A673 (cell line): ENCODE measurements at regions not wholly inside any gene's neighbourhood (a gene's known extent, or its start where the extent isn't known, plus 50 kb on each side); places are given as distances from the start of the nearest gene placed in this dataset.

Experiments used
- EZH2 ChIP-seq: fragments of 200-600 bp; sonication (generic); IDR thresholded peaks from 2 replicates; pipeline ENCODE4 v1.6.1; 2017; ENCODE audit warnings: borderline replicate concordance, low read depth, mild to moderate bottlenecking, mixed read lengths, antibody characterized with exemption, low read length; ENCODE audit not compliant: poor library complexity, severe bottlenecking
- TF ChIP-seq, protein P1 (sequence below): fragments of 300-800, 200-600 bp; sonication (generic); conservative IDR thresholded peaks from 2 replicates; pipeline ENCODE4 v1.5.1; 2017; ENCODE audit warnings: low read depth, mild to moderate bottlenecking, antibody characterized with exemption, low read length, moderate library complexity, mixed read lengths

DNA sequence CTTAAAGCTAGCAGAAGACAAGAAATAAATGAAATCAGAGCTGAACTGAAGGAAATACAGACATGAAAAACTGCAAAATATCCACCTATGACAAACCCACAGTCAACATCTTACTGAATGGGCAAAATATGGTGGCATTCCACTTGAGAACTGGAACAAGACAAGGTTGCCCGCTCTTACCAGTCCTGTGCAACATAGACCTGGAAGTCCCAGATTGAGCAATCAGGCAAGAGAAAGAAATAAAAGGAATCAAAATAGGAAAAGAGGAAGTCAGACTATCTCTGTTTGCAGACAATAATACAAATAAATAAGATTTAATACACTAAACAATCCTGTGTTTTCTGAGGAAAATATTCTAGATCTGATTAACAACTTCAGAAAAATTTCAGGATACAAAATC lies 570.5 kb upstream of the SEMA3D start:
- TF ChIP-seq, protein P1, sequence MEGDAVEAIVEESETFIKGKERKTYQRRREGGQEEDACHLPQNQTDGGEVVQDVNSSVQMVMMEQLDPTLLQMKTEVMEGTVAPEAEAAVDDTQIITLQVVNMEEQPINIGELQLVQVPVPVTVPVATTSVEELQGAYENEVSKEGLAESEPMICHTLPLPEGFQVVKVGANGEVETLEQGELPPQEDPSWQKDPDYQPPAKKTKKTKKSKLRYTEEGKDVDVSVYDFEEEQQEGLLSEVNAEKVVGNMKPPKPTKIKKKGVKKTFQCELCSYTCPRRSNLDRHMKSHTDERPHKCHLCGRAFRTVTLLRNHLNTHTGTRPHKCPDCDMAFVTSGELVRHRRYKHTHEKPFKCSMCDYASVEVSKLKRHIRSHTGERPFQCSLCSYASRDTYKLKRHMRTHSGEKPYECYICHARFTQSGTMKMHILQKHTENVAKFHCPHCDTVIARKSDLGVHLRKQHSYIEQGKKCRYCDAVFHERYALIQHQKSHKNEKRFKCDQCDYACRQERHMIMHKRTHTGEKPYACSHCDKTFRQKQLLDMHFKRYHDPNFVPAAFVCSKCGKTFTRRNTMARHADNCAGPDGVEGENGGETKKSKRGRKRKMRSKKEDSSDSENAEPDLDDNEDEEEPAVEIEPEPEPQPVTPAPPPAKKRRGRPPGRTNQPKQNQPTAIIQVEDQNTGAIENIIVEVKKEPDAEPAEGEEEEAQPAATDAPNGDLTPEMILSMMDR = no peak
- TF ChIP-seq EZH2 = no peak
